HG02840 (cell line): ENCODE measurements at regions not wholly inside any gene's neighbourhood (a gene's known extent, or its start where the extent isn't known, plus 50 kb on each side); places are given as distances from the start of the nearest gene placed in this dataset.
"Not testable (repeated sequence)": the region's sequence is repeated elsewhere in the genome, so short reads cannot be mapped to it uniquely, and the experiment has no call there.

Experiments
- ATAC-seq: cut with Tn5 transposase; IDR thresholded peaks from one replicate; pipeline ENCODE4 v1.9.1; 2021; ENCODE audit warnings: mild to moderate bottlenecking, moderate library complexity, moderate number of reproducible peaks; ENCODE audit not compliant: unreplicated experiment, low FRiP score

GRCh38 chr13:99798756-99799155, 172.8 kb downstream of the ZIC5 start:
- ATAC-seq = no peak

GRCh38 chr13:99797691-99798090, 173.9 kb downstream of the ZIC5 start:
- no peak for ATAC-seq

- no peak for ATAC-seq
Observed at GRCh38 chr13:99796175-99796819, 175.3 kb downstream of the ZIC5 start.

DNA sequence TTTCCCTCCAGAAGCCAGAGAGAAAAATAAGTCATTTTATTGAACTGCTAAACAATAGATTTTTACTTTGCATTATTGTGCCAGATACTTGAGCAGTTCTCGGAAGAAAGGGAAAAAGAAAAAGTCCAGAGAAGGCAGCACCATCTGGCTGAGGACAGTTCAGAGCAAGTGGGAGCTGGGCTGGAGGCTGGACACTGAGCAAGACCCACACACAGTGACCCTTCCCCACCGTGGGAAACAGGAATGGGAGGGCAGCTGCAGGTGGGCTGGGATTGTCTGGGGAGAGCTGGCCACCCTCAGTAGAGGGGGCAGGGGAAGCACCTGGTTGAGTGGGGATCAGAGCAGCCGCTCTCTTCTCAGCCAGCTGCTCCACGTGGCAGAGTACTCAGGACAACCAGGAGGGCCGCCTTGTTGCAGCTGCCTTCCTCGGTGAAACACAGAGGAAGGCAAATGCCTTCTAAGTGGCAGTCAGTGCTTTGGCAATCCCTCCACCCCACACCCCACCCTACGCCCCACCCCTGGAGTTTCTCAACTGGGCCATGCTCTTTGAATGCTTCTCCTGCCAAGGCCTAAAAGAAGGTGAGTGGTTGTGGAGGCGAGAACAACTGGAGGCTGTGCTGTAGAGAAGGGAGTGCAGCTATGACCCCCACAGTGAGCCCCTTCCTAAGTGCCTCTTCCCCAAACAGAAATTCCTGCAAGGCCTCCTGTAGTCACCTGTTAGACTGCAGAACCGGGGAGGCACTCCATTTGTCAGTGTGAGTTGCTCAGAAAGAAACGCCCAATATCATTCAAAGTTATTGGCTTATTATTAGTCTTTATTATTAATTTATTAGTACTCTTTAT, 179.3 kb downstream of the ZIC5 start:
- no peak for ATAC-seq

DNA sequence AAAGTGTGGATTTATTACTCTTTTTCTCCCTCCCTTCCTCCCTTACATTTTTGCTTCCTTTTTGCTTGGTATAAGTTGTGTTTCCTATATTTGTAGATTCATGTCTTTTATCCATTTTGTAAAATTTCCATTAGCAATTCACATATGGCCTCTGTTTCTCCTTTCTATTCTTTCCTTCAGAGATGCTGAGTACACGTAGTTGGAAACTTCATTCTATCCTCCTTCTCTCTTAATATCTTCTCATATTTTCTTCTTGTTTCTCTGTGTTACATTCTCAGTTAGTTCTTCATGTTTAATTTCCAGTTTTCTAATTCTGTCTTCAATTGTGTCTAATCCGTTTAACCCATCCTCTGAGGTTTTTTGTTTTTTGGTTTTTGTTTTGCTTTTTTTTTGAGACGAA, 188.9 kb downstream of the ZIC5 start:
- ATAC-seq = no peak

GRCh38 chr13:99778500-99778899, 193.1 kb downstream of the ZIC5 start:
- no peak for ATAC-seq

DNA sequence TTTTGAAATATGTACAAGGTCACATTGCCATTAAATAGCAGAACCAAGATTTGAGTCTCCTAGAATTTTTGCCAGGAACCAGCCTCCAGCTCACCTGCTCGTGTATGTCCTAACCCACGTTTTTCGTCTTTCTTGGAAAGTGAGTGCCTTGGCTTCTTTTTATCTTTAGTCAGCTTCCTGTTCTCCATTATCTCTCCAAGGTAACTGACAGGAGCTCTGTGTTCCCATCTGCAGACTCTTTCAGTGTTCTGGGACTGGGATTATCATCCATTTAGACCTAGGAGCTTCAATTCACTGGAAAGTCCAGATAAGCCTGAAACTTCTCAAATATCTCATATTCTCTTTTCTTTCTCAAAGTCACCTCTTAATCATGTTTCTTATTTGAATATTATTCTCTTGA, 193.7 kb downstream of the ZIC5 start:
- no peak for ATAC-seq

DNA sequence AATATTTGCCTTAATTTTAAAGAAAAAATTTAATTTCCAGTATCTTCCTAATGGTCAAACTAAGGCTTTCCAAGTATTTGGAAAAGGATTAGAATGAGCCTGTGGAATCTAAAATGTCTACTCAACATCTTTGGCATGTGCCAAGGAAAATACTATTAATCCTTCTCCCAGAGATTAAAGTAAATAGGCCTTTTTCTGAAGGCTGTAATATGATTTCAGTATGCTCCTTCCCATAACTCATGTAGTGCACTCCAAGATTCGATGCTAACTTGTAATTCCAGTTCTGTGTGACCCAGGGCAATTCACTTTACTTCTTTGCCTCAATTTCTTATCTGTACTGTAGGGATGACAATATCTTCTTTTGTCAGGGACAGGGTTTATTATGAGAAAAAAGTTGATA, 196.9 kb downstream of the ZIC5 start:
- ATAC-seq = no peak

- no peak for ATAC-seq
Observed at GRCh38 chr13:99768986-99769385, 202.6 kb downstream of the ZIC5 start.

DNA sequence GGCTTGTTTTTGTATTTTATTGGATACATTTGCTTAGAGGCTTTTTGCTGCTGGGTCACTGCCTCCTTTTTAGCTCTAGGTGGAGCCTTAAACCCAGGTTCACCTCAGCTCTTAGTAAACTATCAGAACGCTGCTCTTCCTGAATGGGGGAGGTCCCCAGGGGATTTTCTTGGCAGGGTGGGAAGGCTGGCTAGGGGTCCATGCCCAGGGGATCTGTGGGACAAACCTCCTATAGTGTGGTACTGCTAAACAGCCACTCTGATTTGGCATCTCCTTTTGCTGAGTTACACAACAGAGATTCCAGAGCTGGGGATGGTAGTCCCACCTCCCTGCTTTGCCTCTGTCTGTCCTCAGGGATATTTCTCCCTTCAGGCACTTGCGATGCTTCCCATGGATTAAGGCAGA, 204.9 kb downstream of the ZIC5 start:
- no peak for ATAC-seq

DNA sequence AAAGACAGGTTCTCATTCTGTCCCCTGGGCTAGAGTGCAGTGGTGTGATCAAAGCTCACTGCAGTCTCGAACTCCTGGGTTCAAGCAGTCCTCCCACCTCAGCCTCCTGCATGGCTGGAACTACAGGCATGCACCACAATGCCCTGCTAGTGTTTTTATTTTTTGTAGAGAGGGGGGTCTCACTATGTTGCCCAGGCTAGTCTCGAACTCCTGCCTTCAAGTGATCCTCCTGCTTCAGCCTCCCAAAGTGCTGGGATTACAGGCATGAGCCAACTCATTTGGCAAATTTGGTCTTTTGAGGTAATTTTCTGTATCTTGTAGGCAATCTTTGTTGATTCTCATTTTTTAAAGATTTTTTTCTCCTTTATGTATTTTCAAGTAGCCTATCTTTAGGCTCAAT, 205.7 kb downstream of the ZIC5 start:
- no peak for ATAC-seq

GRCh38 chr13:99760456-99760855, 211.1 kb downstream of the ZIC5 start:
- no peak for ATAC-seq

DNA sequence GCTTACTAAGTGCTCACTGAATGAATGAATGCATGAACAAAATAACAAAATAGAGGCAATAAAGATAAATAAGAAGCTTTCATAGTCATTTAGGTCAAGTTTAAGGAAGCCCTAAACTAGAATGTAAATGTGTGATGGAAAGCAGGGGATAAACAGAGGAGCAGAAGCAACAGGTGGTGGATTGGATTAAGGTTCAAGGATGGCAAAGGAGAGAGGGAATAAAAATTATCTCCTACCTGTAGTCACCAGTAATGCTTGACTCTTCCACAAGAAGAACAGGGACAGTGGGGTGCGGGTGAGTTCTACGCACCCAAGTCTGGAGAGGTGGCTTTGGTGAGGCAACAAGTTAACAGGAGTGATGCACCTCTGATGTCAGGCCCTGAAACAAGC, 212.4 kb downstream of the ZIC5 start:
- no peak for ATAC-seq

DNA sequence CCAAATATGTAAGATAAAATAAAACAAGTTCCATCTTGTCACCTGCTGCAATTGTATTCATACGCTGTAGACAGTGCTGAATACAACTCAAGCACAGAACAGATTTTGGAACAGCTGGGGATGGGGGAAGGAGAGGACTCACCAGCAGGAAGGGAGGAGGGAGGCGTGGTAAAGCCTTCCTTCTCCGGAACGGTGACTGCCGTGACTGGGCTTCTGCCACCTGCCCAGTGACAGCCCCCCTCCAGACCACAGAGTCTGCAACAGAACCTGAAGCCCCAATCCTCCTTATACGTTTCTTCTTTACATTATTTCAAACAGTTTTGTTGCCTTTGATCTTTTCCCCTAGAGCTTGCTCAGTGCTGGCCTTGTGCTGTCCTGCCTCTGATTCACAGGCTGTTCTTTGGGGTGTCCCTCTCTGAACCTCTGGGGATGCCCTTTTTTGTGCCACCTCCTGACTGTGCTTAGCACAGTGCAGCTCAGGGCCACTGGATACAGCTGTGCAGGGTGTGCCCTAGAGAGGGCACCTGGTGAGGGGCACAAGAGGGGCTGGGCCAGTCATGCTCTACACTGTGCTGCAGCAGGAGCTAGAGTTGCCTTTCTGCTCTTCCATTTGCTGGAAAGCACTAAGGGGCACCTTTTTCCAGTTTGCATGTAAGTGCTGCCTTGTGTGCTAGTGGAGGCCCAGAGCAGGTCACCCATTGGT, 213.0 kb downstream of the ZIC5 start:
- no peak for ATAC-seq

GRCh38 chr13:99757756-99758459, 213.7 kb downstream of the ZIC5 start:
- ATAC-seq = no peak

- ATAC-seq = no peak
Observed at GRCh38 chr13:99756281-99756680, 215.3 kb downstream of the ZIC5 start.

DNA sequence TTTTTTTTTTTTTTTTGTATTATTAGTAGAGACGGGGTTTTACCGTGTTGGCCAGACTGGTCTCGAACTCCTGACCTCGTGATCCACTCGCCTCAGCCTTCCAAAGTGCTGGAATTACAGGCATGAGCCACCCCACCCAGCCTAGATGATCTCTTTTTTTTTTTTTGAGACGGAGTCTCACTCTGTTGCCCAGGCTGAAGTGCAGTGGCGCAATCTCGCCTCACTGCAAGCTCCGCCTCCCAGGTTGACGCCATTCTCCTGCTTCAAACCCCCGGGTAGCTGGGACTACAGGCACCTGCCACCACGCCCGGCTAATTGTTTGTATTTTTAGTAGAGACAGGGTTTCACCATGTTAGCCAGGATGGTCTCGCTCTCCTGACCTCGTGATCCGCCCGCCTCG, 216.8 kb downstream of the ZIC5 start:
- not testable (repeated sequence) for ATAC-seq

DNA sequence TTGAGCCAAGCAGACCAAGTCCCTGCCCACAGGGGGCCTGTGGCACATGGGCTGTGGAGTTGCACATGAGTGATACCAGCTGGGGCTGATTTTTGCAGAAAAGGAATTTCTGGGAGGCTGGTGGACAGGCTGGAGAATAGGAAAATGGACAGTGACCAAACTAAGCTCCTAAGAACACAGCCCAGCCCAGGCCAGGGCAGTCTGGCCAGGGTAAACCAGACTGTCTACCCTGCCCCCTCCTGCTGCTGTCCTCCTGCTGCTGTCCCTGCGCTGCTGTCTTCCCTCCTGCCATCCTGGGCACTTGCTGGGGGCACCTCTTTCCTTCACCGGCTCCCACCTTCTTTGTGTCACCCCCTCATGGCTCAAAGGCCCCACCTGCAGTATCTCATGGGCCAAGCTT, 219.2 kb downstream of the ZIC5 start:
- ATAC-seq = no peak

DNA sequence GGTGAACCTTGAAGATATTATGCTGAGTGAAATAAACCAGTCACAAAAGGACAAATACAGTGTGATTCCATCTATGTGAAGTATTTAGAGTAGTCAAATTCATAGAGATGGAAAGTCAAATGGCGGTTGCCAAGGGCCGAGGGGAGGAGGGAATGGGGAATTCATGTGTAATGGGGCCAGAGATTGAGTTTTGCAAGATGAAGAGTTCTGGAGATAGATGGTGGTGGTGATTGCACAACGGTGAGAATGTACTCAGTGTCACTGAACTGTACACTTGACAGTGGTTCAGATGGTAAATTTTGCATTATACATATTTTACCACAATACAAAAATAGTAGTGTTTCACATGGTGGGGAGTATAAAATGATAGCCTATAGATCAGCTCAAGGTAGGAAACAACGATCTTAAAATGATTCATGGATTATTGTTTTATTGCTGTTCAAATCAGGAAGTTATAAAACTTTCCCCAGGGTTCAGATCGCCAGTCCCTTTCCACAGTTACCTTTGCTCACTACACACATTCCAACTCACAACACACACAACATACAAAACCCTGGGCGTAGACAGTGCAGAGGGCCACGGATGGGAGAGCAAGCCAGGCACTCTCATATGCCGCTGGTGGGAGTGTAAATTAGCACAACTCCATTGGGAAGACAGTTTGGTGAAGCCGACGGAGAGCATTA, 219.9 kb downstream of the ZIC5 start:
- ATAC-seq = no peak

DNA sequence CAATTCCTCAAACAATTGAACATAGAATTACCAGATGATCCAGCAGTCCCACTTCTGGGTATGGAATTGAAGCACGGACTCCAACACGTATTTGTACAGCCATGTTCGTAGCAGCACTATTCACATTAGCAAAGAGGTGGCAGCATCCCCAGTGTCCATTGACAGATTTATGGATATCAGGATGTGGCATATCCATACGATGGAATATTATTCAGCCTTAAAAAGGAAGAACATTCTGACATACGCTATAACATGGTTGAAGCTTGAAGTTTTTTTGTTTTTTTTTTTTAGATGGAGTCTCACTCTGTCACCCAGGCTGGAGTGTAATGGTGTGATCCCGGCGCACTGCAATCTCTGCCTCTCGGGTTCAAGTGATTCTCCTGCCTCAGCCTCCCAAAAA, 220.6 kb downstream of the ZIC5 start:
- ATAC-seq = no peak
